ENCODE measurements at regions not wholly inside any gene's neighbourhood (a gene's known extent, or its start where the extent isn't known, plus 50 kb on each side); places are given as distances from the start of the nearest gene placed in this dataset.

GRCh38 chr3:65093641-65094040 is 405.8 kb upstream of the ADAMTS9 start:
- POLR2A ChIA-PET: no interaction called here
- CTCF ChIA-PET: no interaction called here

More at GRCh38 chr3:65093641-65094040, 405.8 kb upstream of the ADAMTS9 start:
- TF ChIP-seq GFI1B (tag by site-specific recombination; IDR thresholded peaks at IDR 0.05): no peak
- no peak for TF ChIP-seq PRDM1 (tag by site-specific recombination; IDR thresholded peaks at IDR 0.05)
- no peak for TF ChIP-seq ZNF280C (tag by site-specific recombination; IDR thresholded peaks at IDR 0.05)
- no peak for TF ChIP-seq MYNN (tag by site-specific recombination; IDR thresholded peaks at IDR 0.05; ENCODE audit: borderline replicate concordance)
- TF ChIP-seq BCL11B (tag by site-specific recombination; IDR thresholded peaks at IDR 0.05; ENCODE audit: low read depth): no peak
- no peak for TF ChIP-seq MZF1 (tag by site-specific recombination; IDR thresholded peaks at IDR 0.05; ENCODE audit: borderline replicate concordance)
- TF ChIP-seq HOXA7 (CRISPR knock-in tag; IDR thresholded peaks at IDR 0.05; ENCODE audit: borderline replicate concordance): no peak
- no peak for TF ChIP-seq TCF7L2 (IDR thresholded peaks at IDR 0.05; ENCODE audit: borderline replicate concordance, low read depth, low read length)
- no peak for TF ChIP-seq ZNF10 (tag by site-specific recombination; IDR thresholded peaks at IDR 0.05)
- TF ChIP-seq ZNF521 (tag by site-specific recombination; IDR thresholded peaks at IDR 0.05): no peak
- TF ChIP-seq ZNF830 (tag by site-specific recombination; IDR thresholded peaks at IDR 0.05; ENCODE audit: low read depth): no peak
- TF ChIP-seq HIC1 (tag by site-specific recombination; IDR thresholded peaks at IDR 0.05): no peak
- TF ChIP-seq ZNF544 (tag by site-specific recombination; IDR thresholded peaks at IDR 0.05): no peak
- TF ChIP-seq ZNF174 (tag by site-specific recombination; IDR thresholded peaks at IDR 0.05): no peak
- no peak for TF ChIP-seq ZNF214 (tag by site-specific recombination; IDR thresholded peaks at IDR 0.05; ENCODE audit: borderline replicate concordance)
- TF ChIP-seq PRDM10 (tag by site-specific recombination; IDR thresholded peaks at IDR 0.05): no peak
- TF ChIP-seq, protein P1, sequence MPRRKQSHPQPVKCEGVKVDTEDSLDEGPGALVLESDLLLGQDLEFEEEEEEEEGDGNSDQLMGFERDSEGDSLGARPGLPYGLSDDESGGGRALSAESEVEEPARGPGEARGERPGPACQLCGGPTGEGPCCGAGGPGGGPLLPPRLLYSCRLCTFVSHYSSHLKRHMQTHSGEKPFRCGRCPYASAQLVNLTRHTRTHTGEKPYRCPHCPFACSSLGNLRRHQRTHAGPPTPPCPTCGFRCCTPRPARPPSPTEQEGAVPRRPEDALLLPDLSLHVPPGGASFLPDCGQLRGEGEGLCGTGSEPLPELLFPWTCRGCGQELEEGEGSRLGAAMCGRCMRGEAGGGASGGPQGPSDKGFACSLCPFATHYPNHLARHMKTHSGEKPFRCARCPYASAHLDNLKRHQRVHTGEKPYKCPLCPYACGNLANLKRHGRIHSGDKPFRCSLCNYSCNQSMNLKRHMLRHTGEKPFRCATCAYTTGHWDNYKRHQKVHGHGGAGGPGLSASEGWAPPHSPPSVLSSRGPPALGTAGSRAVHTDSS (tag by site-specific recombination; IDR thresholded peaks at IDR 0.05): no peak
- TF ChIP-seq, protein P2, sequence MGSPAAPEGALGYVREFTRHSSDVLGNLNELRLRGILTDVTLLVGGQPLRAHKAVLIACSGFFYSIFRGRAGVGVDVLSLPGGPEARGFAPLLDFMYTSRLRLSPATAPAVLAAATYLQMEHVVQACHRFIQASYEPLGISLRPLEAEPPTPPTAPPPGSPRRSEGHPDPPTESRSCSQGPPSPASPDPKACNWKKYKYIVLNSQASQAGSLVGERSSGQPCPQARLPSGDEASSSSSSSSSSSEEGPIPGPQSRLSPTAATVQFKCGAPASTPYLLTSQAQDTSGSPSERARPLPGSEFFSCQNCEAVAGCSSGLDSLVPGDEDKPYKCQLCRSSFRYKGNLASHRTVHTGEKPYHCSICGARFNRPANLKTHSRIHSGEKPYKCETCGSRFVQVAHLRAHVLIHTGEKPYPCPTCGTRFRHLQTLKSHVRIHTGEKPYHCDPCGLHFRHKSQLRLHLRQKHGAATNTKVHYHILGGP (tag by site-specific recombination; IDR thresholded peaks at IDR 0.05): no peak
- H3K9me3 ChIP-seq (ENCODE audit: control insufficient read depth, insufficient read depth, low read depth, low read length): no peaks in the 10 kb centered on the region
- no peak overlapping the region for H3K27ac ChIP-seq (ENCODE audit: extremely low read depth, low read depth, low read length)
- H3K4me1 ChIP-seq (ENCODE audit: control insufficient read depth, insufficient read depth, low read length): no peaks in the 10 kb centered on the region
- H3K4me3 ChIP-seq (ENCODE audit: low read depth, low read length): no peak overlapping the region
- H3K36me3 ChIP-seq (ENCODE audit: control insufficient read depth in 2 of 2, insufficient read depth in 1 of 2, low read length in 2 of 2): no peaks in the 10 kb centered on the region

All from HEK293 (cell line).